Cardiac fibroblast (primary cell): ENCODE measurements at regions not wholly inside any gene's neighbourhood (a gene's known extent, or its start where the extent isn't known, plus 50 kb on each side); places are given as distances from the start of the nearest gene placed in this dataset.

Source experiments
- DNase-seq, 2 donors: peaks; one replicate each; pipeline versions ENCODE4 v3.0.0 to v3.0.0-alpha.2; 2010; ENCODE audit warnings: low read depth in 2 of 2
- H3K4me3 ChIP-seq, 2 donors: replicated peaks in 1 of 2; 1 replicate in 1 of 2; 2 replicates in 1 of 2; pipeline ENCODE4 v1.5.1; 2011; ENCODE audit warnings: low read depth in 2 of 2, low read length in 2 of 2, mild to moderate bottlenecking in 2 of 2, moderate library complexity in 1 of 2
- TF ChIP-seq, protein P1 (sequence below): IDR thresholded peaks from one replicate; pipeline ENCODE4 v1.5.1; 2011; ENCODE audit warnings: low read depth, mild to moderate bottlenecking, low read length, inconsistent platforms

DNA sequence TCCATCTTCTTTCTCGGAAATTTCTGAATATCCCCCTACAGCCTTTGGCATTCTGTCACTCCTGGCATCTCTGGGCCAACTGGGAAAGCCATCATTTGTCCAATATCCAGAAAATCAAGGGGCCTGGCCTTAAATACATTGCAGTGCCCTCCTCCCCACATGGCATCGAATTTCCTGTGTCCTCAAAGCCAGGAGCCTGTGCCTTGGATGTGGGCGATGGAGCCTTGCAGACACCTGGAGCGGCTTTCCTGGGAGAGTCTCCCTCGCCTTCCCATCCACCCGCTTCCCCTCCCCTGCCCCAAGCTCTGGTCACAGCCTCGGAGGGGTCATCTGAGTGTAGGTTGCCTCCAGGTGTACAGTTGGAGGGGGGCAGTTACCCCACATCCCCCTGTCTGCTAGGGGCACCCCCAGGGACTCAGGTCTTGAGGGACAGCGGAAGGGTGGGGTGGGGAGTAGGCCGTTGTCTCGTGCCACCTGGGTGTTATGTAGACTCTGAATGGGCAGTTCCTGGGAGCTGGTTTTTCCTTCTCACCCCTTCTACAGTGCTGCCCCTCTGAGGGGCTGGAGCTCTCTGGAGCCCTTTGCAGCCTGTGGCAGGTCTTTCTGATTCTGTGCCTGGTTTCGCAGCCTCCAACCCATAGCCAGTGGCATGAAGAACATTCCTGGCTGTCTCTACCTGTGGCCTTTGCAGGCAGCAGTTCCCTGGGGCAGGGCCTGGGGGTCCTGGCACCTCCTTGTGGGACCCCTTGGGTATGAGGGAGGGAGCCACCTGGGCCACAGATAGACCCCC is 239.8 kb downstream of the SEC14L1 start:
- TF ChIP-seq, protein P1, sequence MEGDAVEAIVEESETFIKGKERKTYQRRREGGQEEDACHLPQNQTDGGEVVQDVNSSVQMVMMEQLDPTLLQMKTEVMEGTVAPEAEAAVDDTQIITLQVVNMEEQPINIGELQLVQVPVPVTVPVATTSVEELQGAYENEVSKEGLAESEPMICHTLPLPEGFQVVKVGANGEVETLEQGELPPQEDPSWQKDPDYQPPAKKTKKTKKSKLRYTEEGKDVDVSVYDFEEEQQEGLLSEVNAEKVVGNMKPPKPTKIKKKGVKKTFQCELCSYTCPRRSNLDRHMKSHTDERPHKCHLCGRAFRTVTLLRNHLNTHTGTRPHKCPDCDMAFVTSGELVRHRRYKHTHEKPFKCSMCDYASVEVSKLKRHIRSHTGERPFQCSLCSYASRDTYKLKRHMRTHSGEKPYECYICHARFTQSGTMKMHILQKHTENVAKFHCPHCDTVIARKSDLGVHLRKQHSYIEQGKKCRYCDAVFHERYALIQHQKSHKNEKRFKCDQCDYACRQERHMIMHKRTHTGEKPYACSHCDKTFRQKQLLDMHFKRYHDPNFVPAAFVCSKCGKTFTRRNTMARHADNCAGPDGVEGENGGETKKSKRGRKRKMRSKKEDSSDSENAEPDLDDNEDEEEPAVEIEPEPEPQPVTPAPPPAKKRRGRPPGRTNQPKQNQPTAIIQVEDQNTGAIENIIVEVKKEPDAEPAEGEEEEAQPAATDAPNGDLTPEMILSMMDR = no peak
- no peak for DNase-seq
- H3K4me3 ChIP-seq = no peak overlapping the region

DNA sequence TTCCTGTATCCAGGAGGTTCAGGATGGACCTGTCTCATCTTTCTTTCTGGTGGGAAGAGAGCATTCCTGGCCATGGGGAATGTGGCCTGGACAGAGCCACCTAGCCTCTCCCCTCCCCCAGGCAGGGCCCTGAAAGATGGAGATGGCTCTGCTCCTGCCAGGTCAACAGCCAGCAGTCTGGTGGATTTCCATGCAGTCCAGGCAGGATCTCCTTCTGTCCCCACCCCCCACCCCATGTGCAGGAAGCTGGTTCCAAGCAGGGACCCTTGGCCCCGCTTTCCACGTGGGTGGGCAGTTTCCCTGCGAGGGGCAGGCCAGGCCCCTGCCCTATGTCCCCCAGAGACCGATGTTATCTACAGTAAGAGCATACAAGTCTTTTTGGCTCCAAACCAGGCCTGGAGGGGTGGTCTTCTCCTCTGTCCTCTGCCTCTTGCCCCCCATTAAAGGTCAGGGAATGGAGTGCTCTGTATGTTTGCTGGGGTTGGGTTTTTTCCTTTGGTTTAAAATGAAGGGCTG is 240.5 kb downstream of the SEC14L1 start:
- TF ChIP-seq, protein P1 = no peak
- H3K4me3 ChIP-seq = no peak overlapping the region
- no peak for DNase-seq

DNA sequence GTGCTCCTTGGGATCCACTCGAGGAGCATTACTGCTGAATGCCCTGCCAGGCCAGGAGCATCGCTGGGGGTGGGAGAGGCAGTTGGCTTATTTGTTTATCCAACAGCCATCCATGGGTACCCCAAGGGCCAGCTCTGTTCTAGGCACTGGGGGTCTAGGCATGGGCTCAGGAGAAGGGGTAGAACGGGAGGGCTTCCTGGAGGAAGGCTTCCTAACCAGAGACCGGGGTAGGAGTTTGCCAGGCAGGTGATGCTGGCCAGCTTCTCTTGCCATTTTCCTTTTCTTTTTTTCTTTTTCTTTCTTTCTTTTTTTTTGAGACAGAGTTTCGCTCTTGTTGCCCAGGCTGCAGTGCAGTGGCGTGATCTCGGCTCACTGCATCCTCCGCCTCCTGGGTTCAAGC is 241.0 kb downstream of the SEC14L1 start:
- TF ChIP-seq, protein P1 = no peak
- DNase-seq = no peak
- no peak overlapping the region for H3K4me3 ChIP-seq

DNA sequence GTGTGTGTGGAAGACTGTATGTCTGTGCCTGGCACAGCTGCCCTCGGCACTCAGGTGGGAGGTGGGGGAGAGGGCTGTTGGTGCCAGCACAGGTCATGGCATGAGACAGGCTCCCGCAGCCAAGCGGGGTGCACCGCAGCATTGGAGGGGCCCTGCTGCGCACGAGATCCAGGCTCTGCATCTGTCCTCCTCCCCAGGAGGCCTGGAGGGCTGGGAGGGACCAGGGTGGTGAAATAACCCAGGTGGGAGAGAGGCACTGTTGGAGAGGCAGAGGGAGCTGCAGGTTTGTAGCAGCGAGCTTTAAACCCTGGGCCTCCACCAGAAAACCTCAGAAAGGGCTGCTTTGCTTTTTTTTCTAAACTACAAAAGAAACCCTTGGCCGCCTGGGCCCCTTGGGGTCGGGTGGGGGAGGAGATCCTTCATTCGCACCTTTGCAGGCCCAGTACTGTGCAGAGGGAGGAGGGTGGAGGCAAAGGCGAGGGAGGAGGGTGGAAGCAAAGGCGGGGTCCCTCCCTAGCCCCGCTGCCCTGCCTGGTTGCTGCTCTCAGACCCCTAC is 241.7 kb downstream of the SEC14L1 start:
- H3K4me3 ChIP-seq = no peak overlapping the region
- DNase-seq = no peak
- TF ChIP-seq, protein P1 = no peak

DNA sequence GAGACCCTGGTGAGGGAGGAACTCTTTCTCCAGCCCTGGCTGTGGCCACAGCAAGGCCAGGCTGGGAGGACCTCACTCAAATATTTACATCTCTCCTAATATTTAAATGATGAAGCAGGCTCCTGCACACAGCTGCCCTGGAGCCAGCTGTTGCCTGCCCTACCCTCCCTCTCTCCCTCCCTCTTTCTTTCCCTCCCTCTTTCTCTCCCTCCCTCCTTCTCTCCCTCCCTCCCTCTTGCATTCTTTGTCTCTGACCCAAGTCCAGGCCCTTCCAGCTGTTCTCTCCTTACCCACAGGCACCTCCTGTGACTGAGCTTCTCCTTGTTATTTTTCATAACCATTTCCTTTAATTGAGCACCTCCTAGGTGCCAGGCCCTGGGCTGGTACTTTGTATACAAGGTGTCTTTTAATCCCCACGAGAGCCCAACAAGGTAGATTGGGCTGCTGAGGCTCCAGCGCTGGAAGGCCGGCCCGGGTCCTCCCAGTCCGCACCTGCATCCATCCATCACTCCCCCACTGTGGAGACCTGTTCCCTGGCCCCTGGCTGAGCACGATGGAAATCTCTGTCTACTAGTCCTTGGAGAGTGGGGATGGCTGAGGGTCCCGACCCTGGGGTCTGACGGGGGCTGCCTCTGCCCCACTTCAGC is 242.3 kb downstream of the SEC14L1 start:
- DNase-seq = peak; percentile 63 to 73
- TF ChIP-seq, protein P1 = no peak
- no peak overlapping the region for H3K4me3 ChIP-seq

DNA sequence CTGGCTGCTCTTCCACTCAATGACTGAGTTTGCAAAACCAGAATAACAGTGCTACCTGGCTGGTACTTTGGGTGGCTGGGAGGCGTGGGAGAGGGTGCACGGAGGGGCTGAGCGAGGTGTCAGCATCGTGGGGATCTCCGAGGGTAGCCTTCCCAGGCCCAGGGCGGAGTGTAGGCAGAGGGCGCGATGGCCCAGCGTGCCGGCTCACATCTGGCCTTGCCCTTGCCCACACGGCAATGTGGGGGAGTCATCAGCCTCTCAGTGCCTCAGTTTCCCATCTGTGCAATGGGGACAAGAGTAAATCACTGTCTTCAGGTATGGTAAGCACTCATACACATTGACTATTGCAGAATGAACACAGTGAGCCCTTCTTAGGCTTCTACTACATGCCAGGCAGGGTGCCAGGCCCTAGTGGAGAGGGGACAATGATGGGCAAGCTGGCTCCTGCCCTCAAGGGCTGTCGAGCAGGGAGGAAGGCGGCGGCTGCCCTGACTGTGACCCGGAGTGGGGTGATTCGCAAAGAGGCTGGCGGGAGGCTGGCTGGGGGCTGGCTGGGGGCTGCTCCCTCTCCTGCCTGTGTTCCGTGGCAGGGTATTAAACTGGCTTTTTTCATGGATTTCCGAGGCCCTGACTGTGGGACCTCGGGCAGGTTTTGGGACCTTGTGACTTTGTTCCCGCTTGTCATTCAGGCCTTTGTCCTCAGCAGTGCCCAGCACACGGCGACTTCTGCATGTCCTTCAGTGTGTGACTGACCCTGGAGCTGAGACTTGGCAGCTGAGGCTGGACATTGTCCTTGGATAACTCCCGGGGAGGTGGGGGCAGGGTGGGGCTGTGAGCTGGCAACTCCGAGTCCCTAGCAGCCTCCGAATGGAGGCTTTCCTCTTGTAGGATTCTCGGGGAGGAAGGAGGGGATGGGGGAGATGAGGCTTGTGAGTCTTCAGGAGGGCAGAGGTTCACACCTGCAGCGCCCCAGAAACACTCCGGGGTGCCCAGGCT is 243.1 kb downstream of the SEC14L1 start:
- TF ChIP-seq, protein P1 = no peak
- H3K4me3 ChIP-seq = no peak overlapping the region
- DNase-seq = no peak
